DOHH2 (cell line): ENCODE measurements at regions not wholly inside any gene's neighbourhood (a gene's known extent, or its start where the extent isn't known, plus 50 kb on each side); places are given as distances from the start of the nearest gene placed in this dataset.

Source experiments
- EZH2phosphoT487 ChIP-seq: fragments of 200-600 bp; sonication (generic); IDR thresholded peaks from 2 replicates; pipeline ENCODE4 v1.6.1; 2017; ENCODE audit warnings: borderline replicate concordance, mild to moderate bottlenecking, antibody characterized with exemption, low read length, moderate library complexity, mixed read lengths
- TF ChIP-seq, protein P1 (sequence below): fragments of 200-600 bp; sonication (generic); IDR thresholded peaks from one replicate; pipeline ENCODE4 v1.5.1; 2014; ENCODE audit warnings: antibody characterized with exemption, mild to moderate bottlenecking, low read depth, low read length; ENCODE audit not compliant: poor library complexity, severe bottlenecking

DNA sequence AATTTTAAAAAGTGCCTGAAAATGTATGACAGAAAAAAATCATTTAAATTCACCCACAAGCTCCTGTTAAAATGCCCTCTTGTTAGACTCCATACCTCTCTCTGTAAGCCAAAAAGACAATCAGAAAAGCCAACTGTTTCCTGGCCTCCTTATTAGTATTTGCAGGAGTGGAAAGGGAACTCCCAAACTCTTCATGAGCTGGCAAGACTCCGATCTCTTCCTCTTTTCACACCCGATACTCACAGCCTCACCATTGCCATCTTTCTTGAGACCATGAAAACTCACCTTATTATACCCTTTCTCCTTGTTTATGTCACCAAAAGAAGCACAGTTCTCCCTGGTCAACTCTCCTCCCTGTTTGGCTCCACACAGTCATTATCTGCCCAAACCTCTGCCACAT, 197.8 kb downstream of the DMAC1 start:
- no peak for TF ChIP-seq EZH2phosphoT487
- TF ChIP-seq, protein P1, sequence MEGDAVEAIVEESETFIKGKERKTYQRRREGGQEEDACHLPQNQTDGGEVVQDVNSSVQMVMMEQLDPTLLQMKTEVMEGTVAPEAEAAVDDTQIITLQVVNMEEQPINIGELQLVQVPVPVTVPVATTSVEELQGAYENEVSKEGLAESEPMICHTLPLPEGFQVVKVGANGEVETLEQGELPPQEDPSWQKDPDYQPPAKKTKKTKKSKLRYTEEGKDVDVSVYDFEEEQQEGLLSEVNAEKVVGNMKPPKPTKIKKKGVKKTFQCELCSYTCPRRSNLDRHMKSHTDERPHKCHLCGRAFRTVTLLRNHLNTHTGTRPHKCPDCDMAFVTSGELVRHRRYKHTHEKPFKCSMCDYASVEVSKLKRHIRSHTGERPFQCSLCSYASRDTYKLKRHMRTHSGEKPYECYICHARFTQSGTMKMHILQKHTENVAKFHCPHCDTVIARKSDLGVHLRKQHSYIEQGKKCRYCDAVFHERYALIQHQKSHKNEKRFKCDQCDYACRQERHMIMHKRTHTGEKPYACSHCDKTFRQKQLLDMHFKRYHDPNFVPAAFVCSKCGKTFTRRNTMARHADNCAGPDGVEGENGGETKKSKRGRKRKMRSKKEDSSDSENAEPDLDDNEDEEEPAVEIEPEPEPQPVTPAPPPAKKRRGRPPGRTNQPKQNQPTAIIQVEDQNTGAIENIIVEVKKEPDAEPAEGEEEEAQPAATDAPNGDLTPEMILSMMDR, result no peak
